ENCODE measurements at regions not wholly inside any gene's neighbourhood (a gene's known extent, or its start where the extent isn't known, plus 50 kb on each side); places are given as distances from the start of the nearest gene placed in this dataset.

DNA sequence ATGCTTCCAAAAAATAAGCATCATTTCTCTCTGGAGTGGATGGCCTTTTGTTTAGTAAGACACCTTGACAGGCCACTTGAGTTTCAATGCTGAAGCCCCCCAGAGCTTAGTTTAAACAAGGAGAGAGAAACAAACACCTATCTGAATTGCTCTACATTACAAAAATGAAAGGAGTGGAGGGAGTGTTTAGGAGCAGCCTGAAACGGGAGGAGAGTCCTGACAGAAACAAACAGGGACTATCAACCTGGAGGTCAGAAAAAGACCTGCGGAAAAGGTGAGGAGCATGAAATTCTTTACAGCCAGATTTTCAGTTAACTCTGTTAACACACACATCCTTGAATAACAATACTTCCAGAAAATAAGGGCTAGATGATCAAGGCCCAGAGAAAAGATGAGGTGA lies 126.2 kb downstream of the NR4A2 start:
- no peaks in the 10 kb centered on the region for H3K4me1 ChIP-seq (ENCODE audit: control insufficient read depth, insufficient read depth, low read length)
- H3K36me3 ChIP-seq (ENCODE audit: control insufficient read depth, insufficient read depth, low read length) = no peaks in the 10 kb centered on the region
- no CpG with 5 or more reads among the region's 2 CpGs for WGBS (ENCODE audit: insufficient coverage)
- no peaks in the 10 kb centered on the region for H3K27me3 ChIP-seq (ENCODE audit: control insufficient read depth, insufficient read depth, low read length)
- DNase-seq (ENCODE audit: low read depth in 4 of 6, low spot score in 6 of 6) = no peak
- H3K9me3 ChIP-seq (ENCODE audit: control insufficient read depth, insufficient read depth, low read length) = no peaks in the 10 kb centered on the region
- H3K4me3 ChIP-seq (ENCODE audit: low read depth, low read length) = no peak overlapping the region
- H3K27ac ChIP-seq (ENCODE audit: low read depth, low read length) = no peak overlapping the region

DNA sequence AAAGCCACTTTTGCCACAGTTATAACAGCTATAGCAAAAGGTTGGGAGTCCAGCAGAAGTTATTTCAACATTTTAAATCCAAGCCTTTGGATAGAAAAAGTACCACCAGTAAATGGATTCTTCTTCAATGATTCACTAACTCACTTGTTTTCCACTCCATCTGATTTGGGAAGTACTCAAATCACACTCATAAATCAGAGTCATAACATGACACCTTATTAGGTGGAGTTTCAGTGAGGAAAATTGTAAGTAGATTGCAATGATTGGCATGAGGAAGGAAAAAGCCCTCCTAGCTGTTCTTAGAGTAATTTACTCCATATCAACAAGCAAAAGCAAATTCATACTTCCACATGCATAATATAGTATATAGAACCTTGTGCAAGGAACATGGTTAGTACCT lies 132.9 kb downstream of the NR4A2 start:
- Histone ChIP-seq H3K27ac (ENCODE audit: low read depth, low read length) (no peak overlapping the region), H3K9me3 (ENCODE audit: control insufficient read depth, insufficient read depth, low read length) (no peaks in the 10 kb centered on the region), H3K36me3 (ENCODE audit: control insufficient read depth, insufficient read depth, low read length) (no peaks in the 10 kb centered on the region), H3K4me1 (ENCODE audit: control insufficient read depth, insufficient read depth, low read length) (no peaks in the 10 kb centered on the region), H3K27me3 (ENCODE audit: control insufficient read depth, insufficient read depth, low read length) (no peaks in the 10 kb centered on the region), H3K4me3 (ENCODE audit: low read depth, low read length) (no peak overlapping the region)
- no peak for DNase-seq (ENCODE audit: low read depth in 4 of 6, low spot score in 6 of 6)

DNA sequence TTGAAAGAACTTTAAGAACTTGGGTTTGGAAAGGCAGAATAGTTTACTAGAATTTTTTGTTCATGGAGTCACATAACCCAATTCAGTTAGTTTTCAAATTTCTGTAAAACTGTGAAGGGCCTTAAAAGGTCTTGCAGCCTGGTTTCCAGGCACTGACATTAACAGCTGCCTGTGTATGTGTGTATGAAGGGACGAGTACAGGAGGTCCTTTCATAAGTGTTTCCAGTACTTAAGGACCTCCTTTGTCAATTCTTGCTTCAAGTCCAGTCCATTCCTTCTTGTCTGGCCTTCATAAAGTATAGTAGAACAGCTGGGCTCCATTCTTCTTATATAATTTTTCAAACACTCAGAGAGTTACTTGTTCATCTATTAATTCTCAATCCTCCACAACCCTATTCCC lies 136.5 kb downstream of the NR4A2 start:
- WGBS (ENCODE audit: insufficient coverage) = no CpG with 5 or more reads among the region's 1 CpG
- H3K27me3 ChIP-seq (ENCODE audit: control insufficient read depth, insufficient read depth, low read length) = no peaks in the 10 kb centered on the region
- H3K4me3 ChIP-seq (ENCODE audit: low read depth, low read length) = no peak overlapping the region
- no peaks in the 10 kb centered on the region for H3K4me1 ChIP-seq (ENCODE audit: control insufficient read depth, insufficient read depth, low read length)
- no peaks in the 10 kb centered on the region for H3K36me3 ChIP-seq (ENCODE audit: control insufficient read depth, insufficient read depth, low read length)
- no peaks in the 10 kb centered on the region for H3K9me3 ChIP-seq (ENCODE audit: control insufficient read depth, insufficient read depth, low read length)
- H3K27ac ChIP-seq (ENCODE audit: low read depth, low read length) = no peak overlapping the region
- peak in 3 of 6 donors; percentile 7 to 40 (median 7) for DNase-seq (ENCODE audit: low read depth in 4 of 6, low spot score in 6 of 6)

DNA sequence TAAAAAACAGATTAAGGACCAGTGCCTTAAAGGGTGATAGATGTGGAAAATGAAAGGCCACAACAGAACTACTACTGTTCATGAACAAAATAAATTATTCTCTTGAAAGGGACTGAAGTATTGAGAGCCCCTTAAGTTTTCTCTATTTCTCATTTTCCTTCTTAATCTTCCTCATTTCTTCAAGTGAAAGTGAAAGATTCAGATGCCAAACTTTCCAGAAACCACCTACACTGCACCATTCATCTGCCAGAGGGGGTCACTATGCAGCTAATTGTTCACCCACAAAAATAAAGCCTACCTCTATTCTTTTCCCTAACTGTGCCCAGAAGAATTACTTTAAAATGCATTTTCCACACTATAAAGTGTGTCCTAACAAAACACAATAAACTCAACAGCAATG lies 140.1 kb downstream of the NR4A2 start:
- H3K36me3 ChIP-seq (ENCODE audit: control insufficient read depth, insufficient read depth, low read length) = no peaks in the 10 kb centered on the region
- no peaks in the 10 kb centered on the region for H3K27me3 ChIP-seq (ENCODE audit: control insufficient read depth, insufficient read depth, low read length)
- H3K4me1 ChIP-seq (ENCODE audit: control insufficient read depth, insufficient read depth, low read length) = no peaks in the 10 kb centered on the region
- H3K27ac ChIP-seq (ENCODE audit: low read depth, low read length) = no peak overlapping the region
- no peak for DNase-seq (ENCODE audit: low read depth in 4 of 6, low spot score in 6 of 6)
- no peak overlapping the region for H3K4me3 ChIP-seq (ENCODE audit: low read depth, low read length)
- no peaks in the 10 kb centered on the region for H3K9me3 ChIP-seq (ENCODE audit: control insufficient read depth, insufficient read depth, low read length)

DNA sequence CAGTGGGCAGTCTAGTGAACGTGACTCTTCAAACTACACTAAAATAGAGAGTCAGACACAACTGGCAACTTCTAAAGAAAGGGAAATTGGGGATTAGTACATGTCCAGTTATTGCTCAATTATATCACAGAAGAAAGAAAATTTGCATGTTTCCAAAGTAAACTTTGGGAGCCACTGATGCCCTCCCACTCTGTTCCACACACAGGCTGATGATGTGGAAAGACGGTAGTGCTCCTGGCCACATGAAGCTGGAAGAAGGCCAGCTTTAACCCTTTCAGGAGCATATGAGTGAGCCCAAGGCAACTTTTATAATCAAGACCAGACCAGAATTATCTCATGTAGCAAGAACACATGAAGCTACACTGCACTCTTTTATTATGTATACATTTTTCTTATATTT lies 141.0 kb downstream of the NR4A2 start:
- 0% methylated on average over 1 of the region's 2 CpGs for WGBS (ENCODE audit: insufficient coverage)
- H3K27ac ChIP-seq (ENCODE audit: low read depth, low read length) = no peak overlapping the region
- no peaks in the 10 kb centered on the region for H3K36me3 ChIP-seq (ENCODE audit: control insufficient read depth, insufficient read depth, low read length)
- DNase-seq (ENCODE audit: low read depth in 4 of 6, low spot score in 6 of 6) = no peak
- H3K27me3 ChIP-seq (ENCODE audit: control insufficient read depth, insufficient read depth, low read length) = no peaks in the 10 kb centered on the region
- no peak overlapping the region for H3K4me3 ChIP-seq (ENCODE audit: low read depth, low read length)
- H3K4me1 ChIP-seq (ENCODE audit: control insufficient read depth, insufficient read depth, low read length) = no peaks in the 10 kb centered on the region
- no peaks in the 10 kb centered on the region for H3K9me3 ChIP-seq (ENCODE audit: control insufficient read depth, insufficient read depth, low read length)

DNA sequence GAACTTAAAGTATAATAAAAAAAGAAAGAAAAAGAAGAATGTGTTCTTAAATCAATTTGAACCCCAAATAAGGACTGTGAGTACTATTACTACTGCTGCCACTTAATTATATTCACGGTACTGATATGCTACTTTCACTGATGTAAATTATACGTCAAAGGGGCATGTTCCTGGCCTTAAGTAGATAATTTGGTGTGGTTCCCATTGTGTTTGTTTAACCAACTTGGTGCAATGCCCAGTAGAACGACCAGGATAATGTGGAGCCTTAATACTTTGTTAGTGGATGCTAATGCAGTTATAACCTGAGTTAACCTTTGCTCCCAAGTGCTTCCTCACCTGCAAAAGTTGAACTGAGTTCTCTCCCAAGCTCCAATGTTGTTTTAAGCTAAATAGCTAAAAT lies 142.0 kb downstream of the NR4A2 start:
- Histone ChIP-seq H3K36me3 (ENCODE audit: control insufficient read depth, insufficient read depth, low read length) (no peaks in the 10 kb centered on the region), H3K27me3 (ENCODE audit: control insufficient read depth, insufficient read depth, low read length) (no peaks in the 10 kb centered on the region), H3K4me3 (ENCODE audit: low read depth, low read length) (no peak overlapping the region), H3K27ac (ENCODE audit: low read depth, low read length) (no peak overlapping the region), H3K9me3 (ENCODE audit: control insufficient read depth, insufficient read depth, low read length) (no peaks in the 10 kb centered on the region), H3K4me1 (ENCODE audit: control insufficient read depth, insufficient read depth, low read length) (no peaks in the 10 kb centered on the region)
- no CpG with 5 or more reads among the region's 3 CpGs for WGBS (ENCODE audit: insufficient coverage)
- DNase-seq (ENCODE audit: low read depth in 4 of 6, low spot score in 6 of 6) = no peak

DNA sequence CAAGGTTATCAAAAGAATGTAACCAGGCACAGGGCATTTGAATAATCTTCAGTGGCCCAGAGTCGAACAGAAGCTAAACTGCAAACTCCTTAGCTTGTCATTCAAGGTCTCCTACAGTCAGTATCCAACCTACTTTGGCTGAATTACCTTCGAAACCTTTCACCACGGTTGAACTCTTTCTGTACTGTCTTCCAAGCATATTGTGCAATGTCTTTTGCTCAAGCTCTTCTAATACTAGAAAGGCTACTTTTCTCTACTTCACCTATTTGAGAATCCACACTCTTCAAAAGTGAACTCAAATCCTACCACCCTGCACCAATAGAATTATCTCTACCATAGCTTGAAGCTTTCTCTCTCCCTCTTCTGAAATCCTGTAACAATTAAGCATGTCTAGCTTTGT lies 142.9 kb downstream of the NR4A2 start:
- Histone ChIP-seq H3K4me3 (ENCODE audit: low read depth, low read length) (no peak overlapping the region), H3K4me1 (ENCODE audit: control insufficient read depth, insufficient read depth, low read length) (no peaks in the 10 kb centered on the region), H3K27me3 (ENCODE audit: control insufficient read depth, insufficient read depth, low read length) (no peaks in the 10 kb centered on the region), H3K36me3 (ENCODE audit: control insufficient read depth, insufficient read depth, low read length) (no peaks in the 10 kb centered on the region), H3K27ac (ENCODE audit: low read depth, low read length) (no peak overlapping the region), H3K9me3 (ENCODE audit: control insufficient read depth, insufficient read depth, low read length) (no peaks in the 10 kb centered on the region)
- DNase-seq (ENCODE audit: low read depth in 4 of 6, low spot score in 6 of 6) = no peak
- whole genome bisulfite sequencing (ENCODE audit: insufficient coverage) = 90% methylated on average over 3 of the region's 3 CpGs

DNA sequence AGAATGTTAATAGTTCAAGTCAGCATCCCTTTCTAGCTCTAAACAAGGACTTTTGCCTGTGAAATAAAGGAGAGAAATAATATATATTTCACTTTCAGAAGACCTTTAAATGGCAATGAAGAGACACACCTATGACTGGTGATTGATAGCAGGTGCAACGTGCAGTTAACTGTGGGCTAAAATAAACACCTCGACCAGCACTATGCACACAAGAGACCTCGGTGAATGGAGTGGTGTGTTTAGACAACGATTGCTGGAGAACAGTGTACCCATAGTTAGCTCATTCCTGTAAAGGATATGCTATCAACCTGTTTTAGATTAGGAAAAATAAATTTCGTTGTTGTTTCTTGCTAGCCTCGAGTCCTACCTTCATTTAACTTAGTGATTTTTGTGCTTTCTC lies 143.4 kb downstream of the NR4A2 start:
- no CpG with 5 or more reads among the region's 6 CpGs for WGBS (ENCODE audit: insufficient coverage)
- no peak overlapping the region for H3K4me3 ChIP-seq (ENCODE audit: low read depth, low read length)
- H3K4me1 ChIP-seq (ENCODE audit: control insufficient read depth, insufficient read depth, low read length) = no peaks in the 10 kb centered on the region
- DNase-seq (ENCODE audit: low read depth in 4 of 6, low spot score in 6 of 6) = no peak
- H3K36me3 ChIP-seq (ENCODE audit: control insufficient read depth, insufficient read depth, low read length) = no peaks in the 10 kb centered on the region
- H3K27ac ChIP-seq (ENCODE audit: low read depth, low read length) = no peak overlapping the region
- no peaks in the 10 kb centered on the region for H3K9me3 ChIP-seq (ENCODE audit: control insufficient read depth, insufficient read depth, low read length)
- H3K27me3 ChIP-seq (ENCODE audit: control insufficient read depth, insufficient read depth, low read length) = no peaks in the 10 kb centered on the region

DNA sequence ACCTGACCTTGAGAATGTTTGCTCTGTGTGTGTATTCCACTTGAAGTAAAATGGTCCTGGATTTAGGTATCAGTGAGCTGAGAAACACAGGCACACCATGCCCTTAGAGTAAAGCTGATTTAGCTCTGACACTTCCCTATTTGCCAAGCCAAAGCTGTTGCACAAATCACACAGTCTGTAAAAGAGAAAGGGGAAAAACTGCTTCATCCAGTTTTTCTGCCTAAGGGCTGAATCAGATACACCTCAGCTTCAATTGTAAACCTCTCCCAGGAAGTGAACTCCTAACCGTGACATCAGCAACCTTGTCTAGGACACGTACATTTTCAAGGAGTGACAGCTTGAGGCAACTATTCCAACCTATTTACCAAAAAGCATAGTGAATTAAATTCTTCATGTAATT lies 150.4 kb downstream of the NR4A2 start:
- no CpG with 5 or more reads among the region's 2 CpGs for WGBS (ENCODE audit: insufficient coverage)

DNA sequence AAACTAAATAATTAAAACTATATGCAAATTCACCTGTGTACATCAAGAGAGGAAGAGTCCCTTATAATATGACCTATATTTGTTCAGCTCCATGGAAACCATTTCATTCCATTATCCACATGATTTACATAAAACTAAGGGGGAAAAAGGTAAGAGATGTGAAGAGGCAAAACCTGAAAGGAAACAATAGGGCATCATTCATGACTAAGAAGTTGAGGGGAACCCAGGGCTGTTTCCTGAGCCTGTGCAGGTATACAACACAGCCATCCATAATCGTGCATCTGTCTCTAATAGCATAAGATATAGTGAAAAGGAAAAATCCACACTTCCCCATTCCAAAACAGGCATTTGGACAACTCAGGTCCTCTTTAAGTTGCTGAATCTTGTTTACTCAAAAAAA lies 151.3 kb downstream of the NR4A2 start:
- H3K9me3 ChIP-seq (ENCODE audit: control insufficient read depth, insufficient read depth, low read length) = no peaks in the 10 kb centered on the region
- WGBS (ENCODE audit: insufficient coverage) = no CpG with 5 or more reads among the region's 1 CpG

More for the DNA sequence above, 150.4 kb downstream of the NR4A2 start:
- Histone ChIP-seq H3K36me3 (ENCODE audit: control insufficient read depth, insufficient read depth, low read length) (no peaks in the 10 kb centered on the region), H3K4me1 (ENCODE audit: control insufficient read depth, insufficient read depth, low read length) (no peaks in the 10 kb centered on the region), H3K9me3 (ENCODE audit: control insufficient read depth, insufficient read depth, low read length) (no peaks in the 10 kb centered on the region), H3K4me3 (ENCODE audit: low read depth, low read length) (no peak overlapping the region), H3K27me3 (ENCODE audit: control insufficient read depth, insufficient read depth, low read length) (no peaks in the 10 kb centered on the region), H3K27ac (ENCODE audit: low read depth, low read length) (no peak overlapping the region)
- peak in 2 of 6 donors; percentile 27 to 34 for DNase-seq (ENCODE audit: low read depth in 4 of 6, low spot score in 6 of 6)

DNA sequence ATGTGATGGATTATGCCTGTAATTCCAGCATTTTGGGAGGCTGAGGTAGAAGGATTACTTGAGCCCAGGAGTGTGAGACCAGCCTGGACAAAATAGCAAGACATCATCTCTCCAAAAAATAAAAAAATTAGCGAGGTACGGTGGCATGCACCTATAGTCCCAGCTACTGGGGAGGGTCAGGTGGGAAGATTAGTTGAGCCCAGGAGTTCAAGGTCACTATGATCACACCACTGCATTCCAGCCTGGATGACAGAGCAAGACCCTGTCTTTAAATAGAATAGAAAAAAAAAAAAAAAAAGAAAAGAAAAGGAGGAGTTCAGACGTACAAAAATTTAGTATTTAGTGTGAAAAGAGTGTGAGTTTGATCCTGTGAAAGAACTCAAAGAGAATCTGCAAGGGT lies 154.9 kb downstream of the NR4A2 start:
- 63% methylated on average over 1 of the region's 3 CpGs for WGBS (ENCODE audit: insufficient coverage)
- H3K36me3 ChIP-seq (ENCODE audit: control insufficient read depth, insufficient read depth, low read length) = no peaks in the 10 kb centered on the region
- H3K27ac ChIP-seq (ENCODE audit: low read depth, low read length) = no peak overlapping the region
- H3K9me3 ChIP-seq (ENCODE audit: control insufficient read depth, insufficient read depth, low read length) = no peaks in the 10 kb centered on the region
- no peaks in the 10 kb centered on the region for H3K4me1 ChIP-seq (ENCODE audit: control insufficient read depth, insufficient read depth, low read length)
- H3K27me3 ChIP-seq (ENCODE audit: control insufficient read depth, insufficient read depth, low read length) = no peaks in the 10 kb centered on the region
- no peak overlapping the region for H3K4me3 ChIP-seq (ENCODE audit: low read depth, low read length)
- no peak for DNase-seq (ENCODE audit: low read depth in 4 of 6, low spot score in 6 of 6)

More for the DNA sequence above, 151.3 kb downstream of the NR4A2 start:
- Histone ChIP-seq H3K4me1 (ENCODE audit: control insufficient read depth, insufficient read depth, low read length) (no peaks in the 10 kb centered on the region), H3K4me3 (ENCODE audit: low read depth, low read length) (no peak overlapping the region), H3K36me3 (ENCODE audit: control insufficient read depth, insufficient read depth, low read length) (no peaks in the 10 kb centered on the region), H3K27ac (ENCODE audit: low read depth, low read length) (no peak overlapping the region), H3K27me3 (ENCODE audit: control insufficient read depth, insufficient read depth, low read length) (no peaks in the 10 kb centered on the region)
- no peak for DNase-seq (ENCODE audit: low read depth in 4 of 6, low spot score in 6 of 6)
